OCI-LY1 (cell line): ENCODE measurements at regions not wholly inside any gene's neighbourhood (a gene's known extent, or its start where the extent isn't known, plus 50 kb on each side); places are given as distances from the start of the nearest gene placed in this dataset.

Experiments used
- H2AFZ ChIP-seq: fragments of 200-600 bp; sonication (generic), shearing (Covaris generic); 2 replicates; pipeline ENCODE4 v1.6.0; 2014; ENCODE audit warnings: antibody characterized with exemption, mild to moderate bottlenecking, low read length
- H3F3A ChIP-seq: fragments of 200-600 bp; sonication (generic), shearing (Covaris generic); 2 replicates; pipeline ENCODE4 v1.6.0; 2014; ENCODE audit warnings: mild to moderate bottlenecking, antibody characterized with exemption, low read length, moderate library complexity; ENCODE audit not compliant: insufficient read depth
- H3K27ac ChIP-seq: fragments of 200-600 bp; sonication (generic); 2 replicates; pipeline ENCODE4 v1.5.1; 2014; ENCODE audit warnings: low read length, mixed run types, mild to moderate bottlenecking, low read depth; ENCODE audit not compliant: poor library complexity, severe bottlenecking
- H3K27me3 ChIP-seq: fragments of 200-600 bp; sonication (generic); 2 replicates; pipeline ENCODE4 v1.6.0; 2014; ENCODE audit warnings: antibody characterized with exemption, mild to moderate bottlenecking, low read length, moderate library complexity; ENCODE audit not compliant: insufficient read depth
- H3K36me3 ChIP-seq: fragments of 200-600 bp; sonication (generic); 2 replicates; pipeline ENCODE4 v1.6.1; 2014; ENCODE audit warnings: mild to moderate bottlenecking, antibody characterized with exemption, low read length, moderate library complexity, mixed read lengths; ENCODE audit not compliant: insufficient read depth
- H3K4me1 ChIP-seq: fragments of 200-600 bp; sonication (generic); 2 replicates; pipeline ENCODE4 v1.5.1; 2014; ENCODE audit warnings: mild to moderate bottlenecking, low read length, moderate library complexity; ENCODE audit not compliant: insufficient read depth, severe bottlenecking
- H3K4me2 ChIP-seq: fragments of 200-600 bp; sonication (generic), shearing (Covaris generic); 2 replicates; pipeline ENCODE4 v1.6.1; 2014; ENCODE audit warnings: low read length
- H3K4me3 ChIP-seq: fragments of 200-600 bp; sonication (generic); 2 replicates; pipeline ENCODE4 v1.5.1; 2014; ENCODE audit warnings: low read length, low read depth, mild to moderate bottlenecking, mixed read lengths; ENCODE audit not compliant: poor library complexity, severe bottlenecking
- H3K79me2 ChIP-seq: fragments of 200-600 bp; shearing (Covaris generic); 2 replicates; pipeline ENCODE4 v1.6.1; 2016; ENCODE audit warnings: mixed run types, low read length, mixed read lengths; ENCODE audit not compliant: insufficient read depth
- H3K9ac ChIP-seq: fragments of 200-600 bp; sonication (generic), shearing (Covaris generic); 2 replicates; pipeline ENCODE4 v1.6.1; 2014; ENCODE audit warnings: mild to moderate bottlenecking, low read length, mixed read lengths
- H3K9me2 ChIP-seq: fragments of 200-600 bp; sonication (generic), shearing (Covaris generic); 2 replicates; pipeline ENCODE4 v1.6.1; 2014; ENCODE audit warnings: low read depth, mild to moderate bottlenecking, low read length, mixed read lengths
- H3K9me3 ChIP-seq: fragments of 200-600 bp; shearing (Covaris generic); 2 replicates; pipeline ENCODE4 v1.6.1; 2014; ENCODE audit warnings: low read length, mixed read lengths
- H4K20me1 ChIP-seq: fragments of 200-600 bp; sonication (generic), shearing (Covaris generic); 2 replicates; pipeline ENCODE4 v1.6.0; 2016; ENCODE audit warnings: mild to moderate bottlenecking, low read length; ENCODE audit not compliant: insufficient read depth
- EZH2 ChIP-seq: fragments of 200-600 bp; sonication (generic), shearing (Covaris generic); IDR thresholded peaks from 2 replicates; pipeline ENCODE4 v1.8.0; 2017; ENCODE audit warnings: borderline replicate concordance, mixed run types, mild to moderate bottlenecking, antibody characterized with exemption, low read length, moderate library complexity, mixed read lengths
- TF ChIP-seq, protein P1 (sequence below): fragments of 200-600 bp; sonication (generic), shearing (Covaris generic); IDR thresholded peaks from 2 replicates; pipeline ENCODE4 v1.5.1; 2017; ENCODE audit warnings: mild to moderate bottlenecking, antibody characterized with exemption, low read length, moderate library complexity, mixed read lengths

DNA sequence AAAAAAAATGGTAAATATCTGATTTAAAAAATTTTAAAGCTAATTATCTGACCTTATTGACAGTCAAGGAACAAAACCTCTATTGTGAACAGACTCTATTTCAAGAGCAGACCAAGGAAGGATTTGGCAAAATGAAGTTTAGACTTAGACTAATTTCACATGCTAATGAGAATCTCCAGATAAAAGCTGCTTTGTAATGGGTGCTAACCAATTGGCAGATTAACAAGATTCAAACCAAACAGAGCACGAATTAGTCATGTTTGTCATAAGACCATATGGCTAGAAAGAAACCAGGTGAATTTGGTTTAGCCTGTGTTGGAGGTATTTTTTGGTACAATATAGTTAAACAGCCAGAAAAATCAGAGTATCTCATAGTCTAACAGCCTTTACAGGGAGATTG, 429.1 kb upstream of the NFE2L3 start:
- Histone ChIP-seq H3K27me3 (no peaks in the 10 kb centered on the region), H4K20me1 (no peaks in the 10 kb centered on the region), H3K9ac (no peak overlapping the region), H3K4me3 (no peak overlapping the region), H3K79me2 (no peaks in the 10 kb centered on the region), H3F3A (no peaks in the 10 kb centered on the region), H3K4me2 (no peak overlapping the region), H3K36me3 (no peaks in the 10 kb centered on the region), H2AFZ (no peak overlapping the region), H3K27ac (no peak overlapping the region), H3K4me1 (no peaks in the 10 kb centered on the region), H3K9me2 (no peaks in the 10 kb centered on the region), H3K9me3 (no peaks in the 10 kb centered on the region)
- no peak for TF ChIP-seq EZH2
- TF ChIP-seq, protein P1, sequence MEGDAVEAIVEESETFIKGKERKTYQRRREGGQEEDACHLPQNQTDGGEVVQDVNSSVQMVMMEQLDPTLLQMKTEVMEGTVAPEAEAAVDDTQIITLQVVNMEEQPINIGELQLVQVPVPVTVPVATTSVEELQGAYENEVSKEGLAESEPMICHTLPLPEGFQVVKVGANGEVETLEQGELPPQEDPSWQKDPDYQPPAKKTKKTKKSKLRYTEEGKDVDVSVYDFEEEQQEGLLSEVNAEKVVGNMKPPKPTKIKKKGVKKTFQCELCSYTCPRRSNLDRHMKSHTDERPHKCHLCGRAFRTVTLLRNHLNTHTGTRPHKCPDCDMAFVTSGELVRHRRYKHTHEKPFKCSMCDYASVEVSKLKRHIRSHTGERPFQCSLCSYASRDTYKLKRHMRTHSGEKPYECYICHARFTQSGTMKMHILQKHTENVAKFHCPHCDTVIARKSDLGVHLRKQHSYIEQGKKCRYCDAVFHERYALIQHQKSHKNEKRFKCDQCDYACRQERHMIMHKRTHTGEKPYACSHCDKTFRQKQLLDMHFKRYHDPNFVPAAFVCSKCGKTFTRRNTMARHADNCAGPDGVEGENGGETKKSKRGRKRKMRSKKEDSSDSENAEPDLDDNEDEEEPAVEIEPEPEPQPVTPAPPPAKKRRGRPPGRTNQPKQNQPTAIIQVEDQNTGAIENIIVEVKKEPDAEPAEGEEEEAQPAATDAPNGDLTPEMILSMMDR, result no peak

GRCh38 chr7:25725451-25725850, 426.5 kb upstream of the NFE2L3 start:
- no peaks in the 10 kb centered on the region for H3K27me3 ChIP-seq
- no peak overlapping the region for H2AFZ ChIP-seq
- H3K4me3 ChIP-seq, result no peak overlapping the region
- no peaks in the 10 kb centered on the region for H3K4me1 ChIP-seq
- no peaks in the 10 kb centered on the region for H3K9me3 ChIP-seq
- H3K79me2 ChIP-seq, result no peaks in the 10 kb centered on the region
- TF ChIP-seq, protein P1, result no peak
- no peak overlapping the region for H3K27ac ChIP-seq
- no peaks in the 10 kb centered on the region for H3K36me3 ChIP-seq
- no peak overlapping the region for H3K4me2 ChIP-seq
- H3F3A ChIP-seq, result no peaks in the 10 kb centered on the region
- no peaks in the 10 kb centered on the region for H4K20me1 ChIP-seq
- no peaks in the 10 kb centered on the region for H3K9me2 ChIP-seq
- no peak overlapping the region for H3K9ac ChIP-seq

GRCh38 chr7:25726170-25726780, 425.7 kb upstream of the NFE2L3 start:
- Histone ChIP-seq H3K9me2 (no peaks in the 10 kb centered on the region), H3K79me2 (no peaks in the 10 kb centered on the region), H3K36me3 (no peaks in the 10 kb centered on the region), H3K9me3 (no peaks in the 10 kb centered on the region), H3K4me3 (no peak overlapping the region), H3K9ac (no peak overlapping the region), H3K4me2 (no peak overlapping the region), H3K4me1 (no peaks in the 10 kb centered on the region), H3K27me3 (no peaks in the 10 kb centered on the region), H4K20me1 (no peaks in the 10 kb centered on the region), H2AFZ (no peak overlapping the region), H3K27ac (no peak overlapping the region), H3F3A (no peaks in the 10 kb centered on the region)
- TF ChIP-seq, protein P1, result no peak
- TF ChIP-seq EZH2, result no peak
